ENCODE measurements at regions not wholly inside any gene's neighbourhood (a gene's known extent, or its start where the extent isn't known, plus 50 kb on each side); places are given as distances from the start of the nearest gene placed in this dataset.

DNA sequence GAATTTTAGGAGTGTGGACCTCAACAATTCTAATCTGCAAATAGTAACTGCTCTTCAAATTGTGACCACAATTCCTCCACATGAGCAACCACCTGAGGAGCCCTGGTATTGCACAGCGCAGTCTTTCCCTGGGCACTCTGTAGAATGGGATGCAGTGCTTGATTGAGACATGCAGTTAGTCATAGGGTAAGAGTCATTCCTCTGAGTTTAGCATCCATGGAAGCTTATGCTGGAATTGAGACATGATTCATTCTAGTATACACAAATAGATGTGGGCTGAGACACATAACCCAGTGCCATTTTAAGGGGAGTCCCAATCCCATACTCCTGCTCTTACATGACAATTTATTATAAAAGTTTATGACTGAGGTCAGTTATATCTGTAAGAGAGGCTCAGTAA is 582.3 kb upstream of the CNTNAP2 start:
- H3K27ac ChIP-seq = no peak overlapping the region
- H3K4me3 ChIP-seq = no peak overlapping the region
- WGBS, 3 donors = 91 to 96% (median 96%) methylated on average over 1 of the region's 1 CpG
- H3K4me1 ChIP-seq (ENCODE audit: insufficient read depth) = no peaks in the 10 kb centered on the region
- no peak for DNase-seq
- H3K27me3 ChIP-seq = no peaks in the 10 kb centered on the region
- no peaks in the 10 kb centered on the region for H3K36me3 ChIP-seq
- intact Hi-C loops (cut with DNase I) = no loop called here
- TF ChIP-seq, protein P1, sequence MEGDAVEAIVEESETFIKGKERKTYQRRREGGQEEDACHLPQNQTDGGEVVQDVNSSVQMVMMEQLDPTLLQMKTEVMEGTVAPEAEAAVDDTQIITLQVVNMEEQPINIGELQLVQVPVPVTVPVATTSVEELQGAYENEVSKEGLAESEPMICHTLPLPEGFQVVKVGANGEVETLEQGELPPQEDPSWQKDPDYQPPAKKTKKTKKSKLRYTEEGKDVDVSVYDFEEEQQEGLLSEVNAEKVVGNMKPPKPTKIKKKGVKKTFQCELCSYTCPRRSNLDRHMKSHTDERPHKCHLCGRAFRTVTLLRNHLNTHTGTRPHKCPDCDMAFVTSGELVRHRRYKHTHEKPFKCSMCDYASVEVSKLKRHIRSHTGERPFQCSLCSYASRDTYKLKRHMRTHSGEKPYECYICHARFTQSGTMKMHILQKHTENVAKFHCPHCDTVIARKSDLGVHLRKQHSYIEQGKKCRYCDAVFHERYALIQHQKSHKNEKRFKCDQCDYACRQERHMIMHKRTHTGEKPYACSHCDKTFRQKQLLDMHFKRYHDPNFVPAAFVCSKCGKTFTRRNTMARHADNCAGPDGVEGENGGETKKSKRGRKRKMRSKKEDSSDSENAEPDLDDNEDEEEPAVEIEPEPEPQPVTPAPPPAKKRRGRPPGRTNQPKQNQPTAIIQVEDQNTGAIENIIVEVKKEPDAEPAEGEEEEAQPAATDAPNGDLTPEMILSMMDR (IDR thresholded peaks at IDR 0.05) = no peak
- no peak for TF ChIP-seq EP300 (IDR thresholded peaks at IDR 0.05)
- no peak for TF ChIP-seq POLR2A (IDR thresholded peaks at IDR 0.05)
- H3K9me3 ChIP-seq = no peaks in the 10 kb centered on the region

DNA sequence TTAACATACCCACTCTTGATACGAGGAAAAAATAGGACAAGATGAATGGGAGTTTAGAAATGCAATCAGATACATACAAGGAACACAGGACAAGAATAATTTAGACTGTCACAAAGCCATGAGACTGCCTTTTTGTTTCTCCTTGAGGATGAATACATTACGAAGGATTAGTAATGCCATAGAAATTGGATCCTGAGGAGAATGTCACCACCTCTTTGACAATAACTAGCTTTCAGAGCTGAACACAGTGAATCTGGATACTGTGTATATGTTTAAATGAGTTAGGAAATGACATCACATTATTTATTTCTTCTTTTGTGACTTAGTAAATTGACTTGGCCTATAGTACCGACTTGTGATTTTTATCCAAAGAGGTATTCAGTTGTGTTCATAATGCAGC is 596.3 kb upstream of the CNTNAP2 start:
- H3K9me3 ChIP-seq = no peaks in the 10 kb centered on the region
- H3K27me3 ChIP-seq = no peaks in the 10 kb centered on the region
- WGBS, 3 donors = 68 to 79% (median 76%) methylated on average over 3 of the region's 3 CpGs
- no peak for DNase-seq
- no peaks in the 10 kb centered on the region for H3K36me3 ChIP-seq
- H3K4me1 ChIP-seq (ENCODE audit: insufficient read depth) = no peaks in the 10 kb centered on the region
- TF ChIP-seq EP300 (IDR thresholded peaks at IDR 0.05) = no peak
- no peak for TF ChIP-seq POLR2A (IDR thresholded peaks at IDR 0.05)
- TF ChIP-seq, protein P1 (IDR thresholded peaks at IDR 0.05) = no peak
- no peak overlapping the region for H3K27ac ChIP-seq
- intact Hi-C loops (cut with DNase I) = no loop called here
- H3K4me3 ChIP-seq = no peak overlapping the region

DNA sequence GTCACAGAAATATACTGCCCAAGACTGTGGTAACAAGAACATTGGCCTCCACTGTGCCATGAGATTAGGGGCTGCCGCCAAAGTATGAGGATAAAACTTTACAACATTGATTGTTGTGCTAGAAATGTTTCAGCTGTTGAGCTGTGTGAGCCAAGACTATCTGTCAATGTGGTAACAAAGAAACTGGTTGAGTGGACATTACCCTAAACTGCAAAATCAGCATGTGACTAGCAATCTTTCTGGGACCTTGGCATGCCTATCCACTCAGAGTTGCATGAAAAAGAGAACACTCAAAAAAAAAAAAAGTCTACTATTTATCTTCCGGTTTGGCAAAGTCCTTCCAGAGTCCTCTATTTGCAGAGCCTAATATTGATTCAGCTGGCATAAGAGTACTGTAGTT is 605.6 kb upstream of the CNTNAP2 start:
- Histone ChIP-seq H3K36me3 (no peaks in the 10 kb centered on the region), H3K27ac (no peak overlapping the region), H3K27me3 (no peaks in the 10 kb centered on the region), H3K9me3 (no peaks in the 10 kb centered on the region), H3K4me1 (ENCODE audit: insufficient read depth) (no peaks in the 10 kb centered on the region), H3K4me3 (no peak overlapping the region)
- TF ChIP-seq POLR2A (IDR thresholded peaks at IDR 0.05) = no peak
- TF ChIP-seq, protein P1 (IDR thresholded peaks at IDR 0.05) = no peak
- TF ChIP-seq EP300 (IDR thresholded peaks at IDR 0.05) = no peak
- DNase-seq = no peak
- WGBS, 3 donors = 73 to 83% (median 74%) methylated on average over 2 of the region's 2 CpGs
- intact Hi-C loops (cut with DNase I) = no loop called here

DNA sequence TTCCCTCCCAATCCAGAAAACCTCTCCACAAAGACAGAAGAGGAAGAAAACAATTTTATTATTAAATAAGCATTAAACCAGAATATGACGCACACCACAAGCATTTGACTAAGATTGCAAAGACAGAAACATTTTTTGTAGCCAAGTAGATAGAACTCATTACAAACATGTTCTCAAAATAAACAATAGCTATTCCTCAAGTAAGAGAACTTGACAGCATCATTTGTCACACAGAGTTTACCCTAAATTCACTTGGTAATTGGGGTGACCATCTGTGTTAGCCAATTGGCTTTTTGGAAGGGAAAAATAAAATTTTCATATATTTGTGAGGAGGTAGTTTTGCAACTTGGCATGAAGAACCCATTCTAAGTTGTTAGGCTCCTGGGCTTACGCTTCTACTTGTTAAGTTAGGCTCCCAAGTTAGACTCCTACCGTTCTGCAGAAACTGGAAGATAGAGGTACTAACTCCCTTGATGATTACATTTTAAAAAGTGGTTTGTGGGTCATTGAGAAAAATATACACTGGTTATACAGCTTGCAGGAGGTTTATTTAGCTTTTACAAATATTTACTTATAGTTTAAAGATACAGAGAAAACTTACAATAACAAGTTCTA is 618.6 kb upstream of the CNTNAP2 start:
- no peak overlapping the region for H3K27ac ChIP-seq
- H3K9me3 ChIP-seq = no peaks in the 10 kb centered on the region
- TF ChIP-seq, protein P1 (IDR thresholded peaks at IDR 0.05) = no peak
- TF ChIP-seq EP300 (IDR thresholded peaks at IDR 0.05) = no peak
- no peak for TF ChIP-seq POLR2A (IDR thresholded peaks at IDR 0.05)
- no peaks in the 10 kb centered on the region for H3K27me3 ChIP-seq
- 19 to 57% (median 22%) methylated on average over 3 of the region's 3 CpGs for WGBS, 3 donors
- H3K36me3 ChIP-seq = no peaks in the 10 kb centered on the region
- intact Hi-C loops (cut with DNase I) = no loop called here
- no peak overlapping the region for H3K4me3 ChIP-seq
- DNase-seq = no peak
- H3K4me1 ChIP-seq (ENCODE audit: insufficient read depth) = no peaks in the 10 kb centered on the region
